A673 (cell line): ENCODE measurements at regions not wholly inside any gene's neighbourhood (a gene's known extent, or its start where the extent isn't known, plus 50 kb on each side); places are given as distances from the start of the nearest gene placed in this dataset.

Source experiments
- BruUV-seq: library from RNA; stranded (reverse); fragments of 400-500 nt; replicated peaks from 2 replicates; lab custom pipeline; 2021; lab: Mats Ljungman, UMichigan
- CTCF ChIA-PET: fragments of 300-600 bp; sonication (Branson Sonifier 250); formaldehyde crosslinking; loops from one replicate; lab custom pipeline; 2022; ENCODE audit warnings: antibody characterized with exemption; lab: Charles Lee
- POLR2A ChIA-PET: fragments of 300-600 bp; sonication (Branson Sonifier 250); formaldehyde crosslinking; loops from one replicate; lab custom pipeline; 2022; ENCODE audit warnings: antibody characterized with exemption; ENCODE audit not compliant: low non-redundant PET; lab: Charles Lee
- DNase-seq: peaks from one replicate; pipeline ENCODE4 v3.0.0-alpha.2; 2015; ENCODE audit warnings: low spot score
- H3K27ac ChIP-seq: fragments of 200-600 bp; sonication (generic); 2 replicates; pipeline ENCODE4 v1.5.1; 2016; ENCODE audit warnings: mixed run types, low read depth, mild to moderate bottlenecking, mixed read lengths, antibody characterized with exemption, low read length; ENCODE audit not compliant: poor library complexity, severe bottlenecking
- H3K27me3 ChIP-seq: fragments of 200-600 bp; sonication (generic); replicated peaks from 2 replicates; pipeline ENCODE4 v1.6.1; 2017; ENCODE audit warnings: mixed run types, low read depth, mild to moderate bottlenecking, mixed read lengths, antibody characterized with exemption, low read length; ENCODE audit not compliant: insufficient read depth, poor library complexity
- H3K36me3 ChIP-seq: fragments of 200-600 bp; sonication (generic); 2 replicates; pipeline ENCODE4 v1.6.1; 2016; ENCODE audit warnings: mixed run types, mild to moderate bottlenecking, mixed read lengths, antibody characterized with exemption, low read length; ENCODE audit not compliant: insufficient read depth, poor library complexity, severe bottlenecking
- H3K4me1 ChIP-seq: fragments of 200-600 bp; sonication (generic); 2 replicates; pipeline ENCODE4 v1.6.1; 2017; ENCODE audit warnings: mixed run types, mild to moderate bottlenecking, mixed read lengths, antibody characterized with exemption, low read length; ENCODE audit not compliant: insufficient read depth, poor library complexity, severe bottlenecking
- H3K4me3 ChIP-seq: fragments of 200-600 bp; sonication (generic); 2 replicates; pipeline ENCODE4 v1.5.1; 2016; ENCODE audit warnings: low read depth, mixed run types, mild to moderate bottlenecking, mixed read lengths, low read length; ENCODE audit not compliant: poor library complexity, severe bottlenecking
- H3K9me3 ChIP-seq: fragments of 200-600 bp; sonication (generic); 2 replicates; pipeline ENCODE4 v1.6.1; 2016; ENCODE audit warnings: mixed run types, low read depth, mild to moderate bottlenecking, mixed read lengths, antibody characterized with exemption, low read length; ENCODE audit not compliant: poor library complexity, severe bottlenecking
- CTCF ChIP-seq: fragments of 300-800, 200-600 bp; sonication (generic); conservative IDR thresholded peaks from 2 replicates; pipeline ENCODE4 v1.5.1; 2017; ENCODE audit warnings: low read depth, mild to moderate bottlenecking, antibody characterized with exemption, low read length, moderate library complexity, mixed read lengths
- EZH2 ChIP-seq: fragments of 200-600 bp; sonication (generic); IDR thresholded peaks from 2 replicates; pipeline ENCODE4 v1.6.1; 2017; ENCODE audit warnings: borderline replicate concordance, low read depth, mild to moderate bottlenecking, mixed read lengths, antibody characterized with exemption, low read length; ENCODE audit not compliant: poor library complexity, severe bottlenecking
- intact Hi-C: fragments of 100-400 bp; cut with micrococcal nuclease; formaldehyde crosslinking; loops from one replicate; pipeline ENCODE4 v1.10.0; 2022; ENCODE audit not compliant: unreplicated experiment

- H3K27ac ChIP-seq, result no peak overlapping the region
- BruUV-seq, result no TSS peak
- intact Hi-C loops, result no loop called here
- H3K27me3 ChIP-seq, result no peaks in the 10 kb centered on the region
- ChIA-PET POLR2A (no interaction called here), CTCF (no interaction called here)
- TF ChIP-seq CTCF (no peak), EZH2 (no peak)
- H3K4me1 ChIP-seq, result no peaks in the 10 kb centered on the region
- DNase-seq, result no peak
- peaks cover 3% of the 10 kb centered on the region for H3K9me3 ChIP-seq
- peaks cover 84% of the 10 kb centered on the region for H3K36me3 ChIP-seq
- no peak overlapping the region for H3K4me3 ChIP-seq
These were observed 126.9 kb downstream of the PTPRS start for GRCh38 chr19:5213667-5214066.

- POLR2A ChIA-PET, result no interaction called here
- BruUV-seq, result TSS peak; percentile 36
- Histone ChIP-seq H3K27ac (no peak overlapping the region), H3K36me3 (peaks cover 80% of the 10 kb centered on the region), H3K4me1 (no peaks in the 10 kb centered on the region), H3K9me3 (peaks cover 3% of the 10 kb centered on the region), H3K27me3 (no peaks in the 10 kb centered on the region), H3K4me3 (no peak overlapping the region)
- intact Hi-C loops, result no loop called here
- CTCF ChIA-PET, result no interaction called here
- TF ChIP-seq CTCF, result no peak
- TF ChIP-seq EZH2, result no peak
- DNase-seq, result no peak
These were observed 128.5 kb downstream of the PTPRS start for GRCh38 chr19:5212101-5212500.

GRCh38 chr19:5211217-5211822 is 129.3 kb downstream of the PTPRS start:
- Histone ChIP-seq H3K4me1 (no peaks in the 10 kb centered on the region), H3K36me3 (peaks cover 80% of the 10 kb centered on the region), H3K4me3 (no peak overlapping the region), H3K27ac (no peak overlapping the region), H3K9me3 (peaks cover 3% of the 10 kb centered on the region), H3K27me3 (no peaks in the 10 kb centered on the region)
- CTCF ChIA-PET, result no interaction called here
- DNase-seq, result no peak
- TF ChIP-seq EZH2, result no peak
- no peak for TF ChIP-seq CTCF
- POLR2A ChIA-PET, result no interaction called here
- BruUV-seq, result no TSS peak
- intact Hi-C loops, result no loop called here
